Naive thymus-derived CD4-positive, alpha-beta T cell (primary cell): ENCODE measurements at regions not wholly inside any gene's neighbourhood (a gene's known extent, or its start where the extent isn't known, plus 50 kb on each side); places are given as distances from the start of the nearest gene placed in this dataset.

ENCODE experiments used
- ATAC-seq: fragments of 150-1000 bp; cut with Tn5 transposase; 2 replicates; pipeline ENCODE4 v1.10.0; 2021; ENCODE audit warnings: mild to moderate bottlenecking, moderate library complexity
- CTCF ChIA-PET: fragments of 350-600 bp; sonication (Branson Sonifier 250); formaldehyde crosslinking; loops from one replicate; lab custom pipeline; 2021; ENCODE audit warnings: antibody characterized with exemption; lab: Charles Lee
- POLR2A ChIA-PET: fragments of 350-600 bp; sonication (Branson Sonifier 250); formaldehyde crosslinking; loops from one replicate; lab custom pipeline; 2021; ENCODE audit warnings: antibody characterized with exemption, inconsistent platforms; lab: Charles Lee
- DNase-seq, 9 donors: peaks; one replicate each; pipeline versions ENCODE4 v3.0.0 to v3.0.0-alpha.2; 2020 to 2022; ENCODE audit warnings: mixed read lengths in 1 of 9
- H3K27ac ChIP-seq: one replicate; pipeline ENCODE4 v1.7.0; 2013; ENCODE audit warnings: mild to moderate bottlenecking, low read depth, low read length, moderate library complexity
- H3K27me3 ChIP-seq, 2 donors: one replicate each; pipeline ENCODE4 v1.7.0; 2013; ENCODE audit warnings: low read length in 2 of 2, mild to moderate bottlenecking in 2 of 2, moderate library complexity in 2 of 2; ENCODE audit not compliant: control insufficient read depth in 2 of 2, insufficient read depth in 2 of 2
- H3K36me3 ChIP-seq, 3 experiments: 1 replicate in 2 of 3; 2 replicates in 1 of 3; pipeline ENCODE4 v1.7.0; 2013; ENCODE audit warnings: low read length in 3 of 3, mild to moderate bottlenecking in 3 of 3, moderate library complexity in 1 of 3; ENCODE audit not compliant: insufficient read depth in 3 of 3, control insufficient read depth in 2 of 3
- H3K4me1 ChIP-seq, 2 donors: one replicate each; pipeline ENCODE4 v1.7.0; 2013; ENCODE audit warnings: low read length in 2 of 2, mild to moderate bottlenecking in 2 of 2, moderate library complexity in 1 of 2; ENCODE audit not compliant: control insufficient read depth in 2 of 2, insufficient read depth in 2 of 2
- H3K4me3 ChIP-seq: 2 replicates; pipeline ENCODE4 v1.7.0; 2013; ENCODE audit warnings: mild to moderate bottlenecking, low read length
- H3K9me3 ChIP-seq, 3 experiments: 1 replicate in 2 of 3; 2 replicates in 1 of 3; pipeline ENCODE4 v1.7.0; 2013; ENCODE audit warnings: low read length in 3 of 3; ENCODE audit not compliant: control insufficient read depth in 2 of 3
- H3K27ac Mint-ChIP-seq, 9 donors: one replicate each; pipeline ENCODE4 v1.8.0; 2020 to 2022; ENCODE audit warnings: mixed read lengths in 9 of 9, mild to moderate bottlenecking in 8 of 9, moderate library complexity in 5 of 9, inconsistent platforms in 2 of 9
- H3K27me3 Mint-ChIP-seq, 5 donors: one replicate each; pipeline ENCODE4 v1.8.0; 2021 to 2022; ENCODE audit warnings: mixed read lengths in 5 of 5, mild to moderate bottlenecking in 1 of 5
- H3K36me3 Mint-ChIP-seq, 5 donors: one replicate each; pipeline ENCODE4 v1.8.0; 2020 to 2022; ENCODE audit warnings: mixed read lengths in 5 of 5, mild to moderate bottlenecking in 3 of 5, inconsistent platforms in 1 of 5
- H3K4me1 Mint-ChIP-seq, 7 donors: one replicate each; pipeline ENCODE4 v1.8.0; 2020 to 2022; ENCODE audit warnings: mixed read lengths in 7 of 7, mild to moderate bottlenecking in 3 of 7, inconsistent platforms in 1 of 7
- H3K4me3 Mint-ChIP-seq, 10 donors: one replicate each; pipeline ENCODE4 v1.8.0; 2020 to 2022; ENCODE audit warnings: mild to moderate bottlenecking in 10 of 10, mixed read lengths in 10 of 10, moderate library complexity in 6 of 10, inconsistent platforms in 2 of 10
- H3K9me3 Mint-ChIP-seq, 11 donors: one replicate each; pipeline ENCODE4 v1.8.0; 2020 to 2022; ENCODE audit warnings: mixed read lengths in 11 of 11, mild to moderate bottlenecking in 4 of 11, inconsistent platforms in 1 of 11, moderate library complexity in 1 of 11
- intact Hi-C, 2 donors: fragments of 100-400 bp; cut with micrococcal nuclease; formaldehyde crosslinking; loops; one replicate each; pipeline ENCODE4 v1.15.1; 2023

DNA sequence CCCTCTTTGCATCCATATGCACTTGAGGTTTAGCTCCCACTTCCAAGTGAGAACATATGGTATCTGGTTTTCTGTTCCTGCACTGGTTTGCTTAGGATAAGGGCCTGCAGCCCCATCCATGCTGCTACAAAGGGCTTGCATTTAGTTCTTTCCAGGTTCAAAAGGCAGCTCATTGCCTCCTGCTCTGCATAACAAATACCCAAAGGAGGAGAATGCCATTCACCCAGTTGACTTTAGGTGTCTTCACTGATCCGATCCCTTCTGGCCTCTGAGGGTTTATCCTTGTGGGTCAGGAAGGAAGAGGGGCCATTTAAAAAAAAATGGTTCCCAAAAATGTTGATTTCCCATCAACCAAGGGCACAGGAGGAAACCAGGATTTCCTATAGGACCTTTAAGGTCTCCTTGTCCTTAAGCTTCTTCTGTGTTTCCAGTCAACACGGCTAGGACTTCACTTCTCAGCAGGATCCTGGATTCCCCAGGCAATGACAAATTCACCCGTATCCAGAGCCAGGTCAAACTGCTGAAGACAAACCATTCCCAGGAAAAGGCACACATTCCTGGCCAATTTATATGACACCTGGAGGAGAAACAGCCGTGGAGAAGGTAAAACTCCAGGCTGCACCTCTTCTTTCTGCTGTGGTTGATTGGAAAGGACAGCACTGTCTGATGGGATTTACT lies 447.7 kb upstream of the CDH4 start:
- Histone ChIP-seq H3K9me3 (peaks cover 0 to 4% (median 0%) of the 10 kb centered on the region in 3 experiments), H3K36me3 (no peaks in the 10 kb centered on the region), H3K4me3 (no peak overlapping the region), H3K27ac (no peak overlapping the region), H3K27me3 (no peaks in the 10 kb centered on the region), H3K4me1 (no peaks in the 10 kb centered on the region)
- POLR2A ChIA-PET, result interaction anchor here (0.6 kb wide), 1 partner anchor 865 kb away, joined by 4 read pairs; no protein-coding TSS in a partner anchor
- Mint-ChIP-seq H3K27me3 (peaks cover 0 to 15% (median 0%) of the 10 kb centered on the region in 5 donors), H3K4me3 (no peak overlapping the region), H3K36me3 (peaks cover 0 to 3% (median 0%) of the 10 kb centered on the region in 5 donors), H3K4me1 (peaks cover 0 to 3% (median 0%) of the 10 kb centered on the region in 7 donors), H3K9me3 (peaks cover 1 to 27% (median 5%) of the 10 kb centered on the region in 11 donors), H3K27ac (no peak overlapping the region)
- CTCF ChIA-PET, result no interaction called here
- intact Hi-C loops, result no loop called here
- DNase-seq (no peak), ATAC-seq (no peak)

DNA sequence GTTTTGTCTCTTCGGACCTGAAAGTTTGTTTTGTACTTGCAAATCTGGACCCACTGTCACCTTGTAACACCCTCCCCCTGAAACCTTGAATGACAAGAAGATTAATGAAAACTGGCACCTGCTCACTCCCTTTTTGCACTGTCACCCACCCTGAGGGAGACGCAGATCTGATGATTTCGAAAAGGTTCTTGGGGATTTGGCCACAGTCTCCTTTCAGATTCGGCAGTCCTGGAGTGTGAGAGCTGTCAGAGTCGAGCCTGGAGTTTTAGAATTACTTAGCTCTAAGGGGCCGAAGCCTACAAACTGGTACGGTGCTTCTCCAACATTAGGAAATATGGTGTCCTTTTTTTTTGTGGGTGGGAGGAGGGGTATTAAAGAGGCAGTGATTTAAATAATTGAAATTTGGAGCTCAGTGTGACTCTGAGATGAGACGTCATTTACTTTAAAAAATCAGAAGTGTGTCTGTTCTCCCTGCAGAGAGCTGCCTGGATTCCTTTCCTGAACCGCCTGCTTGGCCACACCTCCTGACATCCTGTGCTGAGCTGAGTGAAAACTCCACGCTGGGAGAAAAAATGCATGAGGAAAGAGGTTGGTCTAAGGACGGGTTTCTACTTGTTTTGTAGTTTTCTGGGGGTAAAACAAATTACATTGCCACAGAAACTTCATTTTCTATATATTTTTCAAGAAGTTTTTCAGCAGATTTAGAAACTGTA lies 447.0 kb upstream of the CDH4 start:
- Histone ChIP-seq H3K36me3 (no peaks in the 10 kb centered on the region), H3K27me3 (no peaks in the 10 kb centered on the region), H3K27ac (no peak overlapping the region), H3K4me3 (no peak overlapping the region), H3K4me1 (no peaks in the 10 kb centered on the region), H3K9me3 (peaks cover 0 to 4% (median 0%) of the 10 kb centered on the region in 3 experiments)
- Mint-ChIP-seq H3K9me3 (peaks cover 0 to 22% (median 5%) of the 10 kb centered on the region in 11 donors), H3K4me3 (no peak overlapping the region), H3K27me3 (peaks cover 0 to 15% (median 0%) of the 10 kb centered on the region in 5 donors), H3K36me3 (peaks cover 0 to 3% (median 0%) of the 10 kb centered on the region in 5 donors), H3K4me1 (peaks cover 0 to 3% (median 0%) of the 10 kb centered on the region in 7 donors), H3K27ac (no peak overlapping the region)
- ChIA-PET POLR2A (interaction anchor here (0.6 kb wide), 1 partner anchor 865 kb away, joined by 4 read pairs; no protein-coding TSS in a partner anchor), CTCF (no interaction called here)
- DNase-seq (no peak), ATAC-seq (no peak)
- intact Hi-C loops, result no loop called here

DNA sequence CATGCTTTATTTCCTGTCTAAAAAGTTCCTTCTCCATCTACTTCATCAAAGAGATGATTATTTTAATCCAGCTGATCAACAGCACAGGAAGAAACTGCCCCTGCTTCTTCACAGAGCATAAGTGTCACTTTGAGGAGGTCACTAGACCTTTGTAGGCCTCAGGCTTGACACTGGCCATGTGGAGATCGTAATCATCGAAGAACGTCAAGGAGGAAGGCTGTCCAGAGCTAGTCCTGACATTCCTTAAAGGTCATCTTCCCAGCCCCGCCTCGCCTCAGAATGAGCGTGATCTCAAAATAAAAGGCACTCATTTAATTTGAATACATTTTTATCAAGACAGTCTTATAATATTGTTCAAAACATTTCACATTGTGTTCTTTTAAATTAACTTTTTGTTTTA lies 445.7 kb upstream of the CDH4 start:
- no peaks in the 10 kb centered on the region for H3K27me3 ChIP-seq
- Mint-ChIP-seq H3K4me1 (peaks cover 0 to 3% (median 0%) of the 10 kb centered on the region in 7 donors), H3K36me3 (peaks cover 0 to 3% (median 0%) of the 10 kb centered on the region in 5 donors), H3K4me3 (no peak overlapping the region), H3K27ac (no peak overlapping the region), H3K27me3 (peaks cover 0 to 13% (median 0%) of the 10 kb centered on the region in 5 donors), H3K9me3 (peaks cover 0 to 18% (median 4%) of the 10 kb centered on the region in 11 donors)
- no peaks in the 10 kb centered on the region for H3K36me3 ChIP-seq
- H3K27ac ChIP-seq, result no peak overlapping the region
- CTCF ChIA-PET, result no interaction called here
- DNase-seq, result no peak
- no peaks in the 10 kb centered on the region for H3K4me1 ChIP-seq
- intact Hi-C loops, result no loop called here
- ATAC-seq, result no peak
- H3K9me3 ChIP-seq, result peaks cover 0 to 3% (median 0%) of the 10 kb centered on the region in 3 experiments
- POLR2A ChIA-PET, result no interaction called here
- H3K4me3 ChIP-seq, result no peak overlapping the region

DNA sequence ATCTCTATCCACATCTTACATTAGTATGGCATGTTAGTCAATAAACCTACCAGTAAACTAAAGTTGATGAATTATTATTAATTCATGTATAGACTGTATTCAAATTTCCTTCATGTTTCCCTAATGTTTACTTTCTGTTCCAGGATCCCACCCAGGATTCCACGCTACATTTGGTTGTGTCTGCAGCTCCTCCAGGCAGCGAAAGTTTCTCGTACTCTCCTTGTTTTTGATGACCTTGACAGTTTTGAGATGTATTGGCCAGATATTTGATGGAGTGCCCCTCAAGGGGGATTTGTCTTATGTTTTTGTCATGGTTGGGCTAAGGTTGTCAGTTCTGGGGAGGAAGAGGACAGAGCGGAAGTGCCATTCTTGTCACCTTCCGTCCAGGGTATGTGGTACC lies 445.2 kb upstream of the CDH4 start:
- Histone ChIP-seq H3K4me3 (no peak overlapping the region), H3K9me3 (no peaks in the 10 kb centered on the region), H3K27ac (no peak overlapping the region), H3K27me3 (no peaks in the 10 kb centered on the region), H3K36me3 (no peaks in the 10 kb centered on the region), H3K4me1 (no peaks in the 10 kb centered on the region)
- intact Hi-C loops, result no loop called here
- no peak overlapping the region for H3K27ac Mint-ChIP-seq
- ChIA-PET CTCF (no interaction called here), POLR2A (no interaction called here)
- ATAC-seq (no peak), DNase-seq (no peak)
- peaks cover 0 to 20% (median 4%) of the 10 kb centered on the region in 11 donors for H3K9me3 Mint-ChIP-seq
- no peak overlapping the region for H3K4me3 Mint-ChIP-seq
- H3K4me1 Mint-ChIP-seq, result peaks cover 0 to 3% (median 0%) of the 10 kb centered on the region in 7 donors
- H3K36me3 Mint-ChIP-seq, result peaks cover 0 to 3% (median 0%) of the 10 kb centered on the region in 5 donors
- H3K27me3 Mint-ChIP-seq, result peaks cover 0 to 10% (median 0%) of the 10 kb centered on the region in 5 donors

DNA sequence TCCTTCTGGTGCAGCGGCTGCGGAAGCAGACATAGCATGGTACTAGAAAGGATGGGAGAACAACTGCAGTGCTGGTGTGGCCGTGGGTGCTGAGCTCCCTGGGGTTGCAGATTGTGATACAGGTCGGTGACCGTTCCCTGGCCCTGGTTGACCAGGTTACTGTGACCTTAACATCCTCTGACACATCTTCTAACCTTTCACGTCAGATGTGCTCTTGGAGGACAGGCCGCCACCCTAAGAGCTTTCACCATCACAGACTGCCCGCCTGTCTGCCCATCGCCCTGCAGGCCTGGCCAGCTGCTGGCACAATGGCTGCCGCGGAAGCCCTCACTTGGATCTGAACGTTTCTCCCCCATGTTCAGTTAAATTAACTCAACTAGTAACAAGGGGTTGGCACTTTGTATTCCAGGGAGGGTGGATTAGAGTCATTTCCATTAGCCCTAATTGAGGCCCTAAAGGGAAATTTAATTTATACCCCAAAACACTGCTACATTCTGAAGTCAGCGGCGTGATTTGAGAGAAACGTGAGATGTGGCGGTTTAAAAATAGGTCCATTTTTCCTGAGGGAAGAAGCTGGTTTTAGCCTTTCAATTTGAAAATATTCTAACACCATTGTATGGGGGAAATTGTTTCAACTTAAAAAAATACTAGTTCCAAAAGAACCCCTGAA lies 443.9 kb upstream of the CDH4 start:
- Mint-ChIP-seq H3K4me3 (no peak overlapping the region), H3K27ac (no peak overlapping the region), H3K36me3 (peaks cover 0 to 3% (median 0%) of the 10 kb centered on the region in 5 donors), H3K27me3 (peaks cover 0 to 11% (median 0%) of the 10 kb centered on the region in 5 donors), H3K4me1 (no peaks in the 10 kb centered on the region), H3K9me3 (peaks cover 0 to 22% (median 4%) of the 10 kb centered on the region in 11 donors)
- H3K9me3 ChIP-seq, result no peaks in the 10 kb centered on the region
- no peak overlapping the region for H3K4me3 ChIP-seq
- DNase-seq (no peak), ATAC-seq (no peak)
- H3K27ac ChIP-seq, result no peak overlapping the region
- intact Hi-C loops, result no loop called here
- ChIA-PET CTCF (no interaction called here), POLR2A (no interaction called here)
- no peaks in the 10 kb centered on the region for H3K4me1 ChIP-seq
- H3K27me3 ChIP-seq, result no peaks in the 10 kb centered on the region
- H3K36me3 ChIP-seq, result no peaks in the 10 kb centered on the region

DNA sequence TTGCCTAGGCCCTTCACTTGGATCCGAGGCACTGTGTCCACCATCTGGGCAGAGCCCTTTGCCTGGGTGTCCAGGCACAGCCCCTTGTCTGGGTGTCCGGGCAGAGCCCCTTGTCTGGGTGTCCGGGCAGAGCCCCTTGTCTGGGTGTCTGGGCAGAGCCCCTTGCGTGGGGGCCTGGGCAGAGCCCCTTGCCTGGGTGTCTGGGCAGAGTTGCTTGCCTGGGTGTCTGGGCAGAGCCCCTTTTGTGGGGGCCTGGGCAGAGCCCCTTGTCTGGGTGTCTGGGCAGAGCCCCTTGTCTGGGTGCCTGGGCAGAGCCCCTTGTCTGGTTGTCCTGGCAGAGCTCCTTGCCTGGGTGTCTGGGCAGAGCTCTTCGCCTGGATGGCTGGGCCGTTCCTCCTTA lies 443.4 kb upstream of the CDH4 start:
- Histone ChIP-seq H3K27ac (no peak overlapping the region), H3K27me3 (no peaks in the 10 kb centered on the region), H3K4me1 (no peaks in the 10 kb centered on the region), H3K36me3 (no peaks in the 10 kb centered on the region), H3K9me3 (no peaks in the 10 kb centered on the region), H3K4me3 (no peak overlapping the region)
- H3K4me3 Mint-ChIP-seq, result no peak overlapping the region
- intact Hi-C loops, result no loop called here
- CTCF ChIA-PET, result no interaction called here
- no peak overlapping the region for H3K27ac Mint-ChIP-seq
- ATAC-seq, result no peak
- H3K9me3 Mint-ChIP-seq, result peaks cover 0 to 22% (median 4%) of the 10 kb centered on the region in 11 donors
- H3K36me3 Mint-ChIP-seq, result peaks cover 0 to 3% (median 0%) of the 10 kb centered on the region in 5 donors
- no peaks in the 10 kb centered on the region for H3K4me1 Mint-ChIP-seq
- no peak for DNase-seq
- H3K27me3 Mint-ChIP-seq, result peaks cover 0 to 11% (median 0%) of the 10 kb centered on the region in 5 donors
- POLR2A ChIA-PET, result no interaction called here
